HepG2 (cell line): ENCODE measurements at regions not wholly inside any gene's neighbourhood (a gene's known extent, or its start where the extent isn't known, plus 50 kb on each side); places are given as distances from the start of the nearest gene placed in this dataset.

Experiments used
- CTCF ChIP-seq: sonication (generic); formaldehyde crosslinking; IDR thresholded peaks from 2 replicates; pipeline ENCODE4 v1.5.0; 2020; ENCODE audit warnings: mild to moderate bottlenecking, missing genetic modification reagents, moderate library complexity
- EHMT2 ChIP-seq: fragments of 200-600 bp; sonication (generic); IDR thresholded peaks from 2 replicates; pipeline ENCODE4 v1.7.0; 2017; ENCODE audit warnings: antibody characterized with exemption, low read depth, low read length, borderline replicate concordance
- ESRRA ChIP-seq: sonication (generic); formaldehyde crosslinking; IDR thresholded peaks from 2 replicates; pipeline ENCODE4 v1.5.1; 2020; ENCODE audit warnings: mild to moderate bottlenecking, low read depth, missing genetic modification reagents
- FOXJ3 ChIP-seq: sonication (generic); formaldehyde crosslinking; IDR thresholded peaks from 2 replicates; pipeline ENCODE4 v1.4.0; 2020; ENCODE audit warnings: missing genetic modification reagents, mild to moderate bottlenecking, borderline replicate concordance
- GATAD1 ChIP-seq: IDR thresholded peaks from 2 replicates; pipeline ENCODE4 v1.6.1; 2016; ENCODE audit warnings: missing genetic modification reagents, missing compliant biosample characterization
- SRSF1 ChIP-seq: fragments of 200-400 bp; formaldehyde crosslinking; optimal IDR thresholded peaks from 2 replicates; pipeline ENCODE3; 2017; ENCODE audit warnings: mild to moderate bottlenecking, low read depth, low read length, moderate library complexity
- STAG1 ChIP-seq: sonication (generic); formaldehyde crosslinking; IDR thresholded peaks from 2 replicates; pipeline ENCODE4 v1.4.0; 2020; ENCODE audit warnings: missing genetic modification reagents
- ZNF777 ChIP-seq: sonication (generic); formaldehyde crosslinking; IDR thresholded peaks from 2 replicates; pipeline ENCODE4 v1.4.0; 2020; ENCODE audit warnings: missing genetic modification reagents
- TF ChIP-seq, protein P1 (sequence below): sonication (generic); formaldehyde crosslinking; IDR thresholded peaks from 2 replicates; pipeline ENCODE4 v1.4.0; 2020; ENCODE audit warnings: missing genetic modification reagents

- TF ChIP-seq STAG1 (CRISPR knock-in tag), result no peak
- no peak for TF ChIP-seq CTCF (CRISPR knock-in tag)
- TF ChIP-seq FOXJ3, result no peak
- no peak for TF ChIP-seq ZNF777 (CRISPR knock-in tag)
- no peak for TF ChIP-seq EHMT2
- TF ChIP-seq GATAD1 (CRISPR knock-in tag), result no peak
- no peak for TF ChIP-seq ESRRA (CRISPR knock-in tag)
- TF ChIP-seq, protein P1, sequence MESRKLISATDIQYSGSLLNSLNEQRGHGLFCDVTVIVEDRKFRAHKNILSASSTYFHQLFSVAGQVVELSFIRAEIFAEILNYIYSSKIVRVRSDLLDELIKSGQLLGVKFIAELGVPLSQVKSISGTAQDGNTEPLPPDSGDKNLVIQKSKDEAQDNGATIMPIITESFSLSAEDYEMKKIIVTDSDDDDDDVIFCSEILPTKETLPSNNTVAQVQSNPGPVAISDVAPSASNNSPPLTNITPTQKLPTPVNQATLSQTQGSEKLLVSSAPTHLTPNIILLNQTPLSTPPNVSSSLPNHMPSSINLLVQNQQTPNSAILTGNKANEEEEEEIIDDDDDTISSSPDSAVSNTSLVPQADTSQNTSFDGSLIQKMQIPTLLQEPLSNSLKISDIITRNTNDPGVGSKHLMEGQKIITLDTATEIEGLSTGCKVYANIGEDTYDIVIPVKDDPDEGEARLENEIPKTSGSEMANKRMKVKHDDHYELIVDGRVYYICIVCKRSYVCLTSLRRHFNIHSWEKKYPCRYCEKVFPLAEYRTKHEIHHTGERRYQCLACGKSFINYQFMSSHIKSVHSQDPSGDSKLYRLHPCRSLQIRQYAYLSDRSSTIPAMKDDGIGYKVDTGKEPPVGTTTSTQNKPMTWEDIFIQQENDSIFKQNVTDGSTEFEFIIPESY (CRISPR knock-in tag), result no peak
- TF ChIP-seq SRSF1, result no peak
Observed at GRCh38 chr1:117734403-117734802, 128.6 kb downstream of the TENT5C start.
